ENCODE measurements at regions not wholly inside any gene's neighbourhood (a gene's known extent, or its start where the extent isn't known, plus 50 kb on each side); places are given as distances from the start of the nearest gene placed in this dataset.

GRCh38 chr1:239995281-239995680 is 96.4 kb upstream of the FMN2 start:
- no peaks in the 10 kb centered on the region for H3K9me2 ChIP-seq (ENCODE audit: insufficient read depth)
- no peaks in the 10 kb centered on the region for H3K79me2 ChIP-seq (replicated peaks; ENCODE audit: insufficient read depth)
- H4K20me1 ChIP-seq (replicated peaks; ENCODE audit: insufficient read depth), result no peaks in the 10 kb centered on the region
- H3K4me3 Mint-ChIP-seq, result no peak overlapping the region
- H3F3A ChIP-seq (replicated peaks; ENCODE audit: low read depth), result no peaks in the 10 kb centered on the region
- DNase-seq (ENCODE audit: low spot score) (no peak), ATAC-seq (no peak)
- peaks cover 2% of the 10 kb centered on the region; the same call in 1 of the 3 replicates for H3K4me1 Mint-ChIP-seq
- H3K27me3 Mint-ChIP-seq (ENCODE audit: insufficient read depth, low read depth, poor library complexity), result peaks cover 10% of the 10 kb centered on the region
- H3K27ac ChIP-seq (ENCODE audit: low read depth), result no peak overlapping the region
- H3K4me3 ChIP-seq, result no peak overlapping the region
- H3K36me3 ChIP-seq (ENCODE audit: insufficient read depth), result no peaks in the 10 kb centered on the region
- no peak overlapping the region for H3K4me2 ChIP-seq
- peaks cover 6% of the 10 kb centered on the region; the same call in 1 of the 3 replicates for H3K36me3 Mint-ChIP-seq (ENCODE audit: low read depth)
- H3K27me3 ChIP-seq (ENCODE audit: insufficient read depth), result peaks cover 23% of the 10 kb centered on the region
- peaks cover 4% of the 10 kb centered on the region; the same call in 1 of the 3 replicates for H3K9me3 Mint-ChIP-seq
- no peak overlapping the region for H3K27ac Mint-ChIP-seq
- H2AFZ ChIP-seq, result no peak overlapping the region
- H3K4me1 ChIP-seq (ENCODE audit: insufficient read depth), result no peaks in the 10 kb centered on the region
- TF ChIP-seq ETS1 (IDR thresholded peaks at IDR 0.05), result no peak
- no peak for TF ChIP-seq JUNB (IDR thresholded peaks at IDR 0.05; ENCODE audit: unreplicated experiment)
- TF ChIP-seq POLR2AphosphoS5 (IDR thresholded peaks at IDR 0.05; ENCODE audit: low read depth), result no peak
- TF ChIP-seq CREB1 (CRISPR knock-in tag; IDR thresholded peaks at IDR 0.05; ENCODE audit: low read depth), result no peak
- no peak for TF ChIP-seq NANOG (IDR thresholded peaks at IDR 0.05; ENCODE audit: borderline replicate concordance)
- no peak for TF ChIP-seq ZNF331 (CRISPR knock-in tag; IDR thresholded peaks at IDR 0.05; ENCODE audit: low read depth)
- no peak for TF ChIP-seq ZNF114 (CRISPR knock-in tag; IDR thresholded peaks at IDR 0.05)
- TF ChIP-seq CTCF (conservative IDR thresholded peaks at IDR 0.05; ENCODE audit: low read depth in 2 of 2), result no peak
- no peak for TF ChIP-seq REST (IDR thresholded peaks at IDR 0.05; ENCODE audit: unreplicated experiment)

GRCh38 chr1:239997160-239997514 is 94.5 kb upstream of the FMN2 start:
- Histone ChIP-seq H3K79me2 (replicated peaks; ENCODE audit: insufficient read depth) (no peaks in the 10 kb centered on the region), H3K4me3 (peak overlapping the region; percentile 60), H3K36me3 (ENCODE audit: insufficient read depth) (no peaks in the 10 kb centered on the region), H3K9me2 (ENCODE audit: insufficient read depth) (no peaks in the 10 kb centered on the region), H3F3A (replicated peaks; ENCODE audit: low read depth) (no peaks in the 10 kb centered on the region), H4K20me1 (replicated peaks; ENCODE audit: insufficient read depth) (no peaks in the 10 kb centered on the region), H2AFZ (peak overlapping the region; percentile 90), H3K4me1 (ENCODE audit: insufficient read depth) (no peaks in the 10 kb centered on the region), H3K27ac (ENCODE audit: low read depth) (no peak overlapping the region), H3K27me3 (ENCODE audit: insufficient read depth) (peaks cover 23% of the 10 kb centered on the region), H3K4me2 (peak overlapping the region; percentile 75)
- Mint-ChIP-seq H3K4me1 (peaks cover 2% of the 10 kb centered on the region; the same call in 1 of the 3 replicates), H3K9me3 (no peaks in the 10 kb centered on the region), H3K36me3 (ENCODE audit: low read depth) (peaks cover 3% of the 10 kb centered on the region; the same call in 1 of the 3 replicates), H3K27me3 (ENCODE audit: insufficient read depth, low read depth, poor library complexity) (peaks cover 8% of the 10 kb centered on the region), H3K27ac (no peak overlapping the region), H3K4me3 (peak overlapping the region; percentile 71)
- DNase-seq (ENCODE audit: low spot score) (no peak), ATAC-seq (no peak)
- TF ChIP-seq CTCF (conservative IDR thresholded peaks at IDR 0.05; ENCODE audit: low read depth in 2 of 2) (no peak), ZNF114 (CRISPR knock-in tag; IDR thresholded peaks at IDR 0.05) (no peak), EZH2 (IDR thresholded peaks at IDR 0.05; ENCODE audit: low read depth, unreplicated experiment) (no peak), POLR2AphosphoS5 (IDR thresholded peaks at IDR 0.05; ENCODE audit: low read depth) (no peak), EZH2phosphoT487 (IDR thresholded peaks at IDR 0.05; ENCODE audit: unreplicated experiment) (no peak), CREB1 (CRISPR knock-in tag; IDR thresholded peaks at IDR 0.05; ENCODE audit: low read depth) (no peak), STAT1 (IDR thresholded peaks at IDR 0.05; ENCODE audit: unreplicated experiment) (no peak), REST (IDR thresholded peaks at IDR 0.05; ENCODE audit: unreplicated experiment) (no peak), JUNB (IDR thresholded peaks at IDR 0.05; ENCODE audit: unreplicated experiment) (no peak), NANOG (IDR thresholded peaks at IDR 0.05; ENCODE audit: borderline replicate concordance) (no peak)

Measured in GM23338 (cell line).